HG03439 (cell line): ENCODE measurements at regions not wholly inside any gene's neighbourhood (a gene's known extent, or its start where the extent isn't known, plus 50 kb on each side); places are given as distances from the start of the nearest gene placed in this dataset.

ENCODE experiments used
- ATAC-seq: cut with Tn5 transposase; IDR thresholded peaks from one replicate; pipeline ENCODE4 v1.9.1; 2021; ENCODE audit warnings: mild to moderate bottlenecking, moderate library complexity; ENCODE audit not compliant: unreplicated experiment

GRCh38 chr2:207286106-207286505 is 120.4 kb upstream of the KLF7 start:
- ATAC-seq = peak; percentile 39

GRCh38 chr2:207288628-207289027 is 122.9 kb upstream of the KLF7 start:
- ATAC-seq = peak; percentile 67

- ATAC-seq = no peak
Observed at GRCh38 chr2:207289295-207290018, 123.7 kb upstream of the KLF7 start.

GRCh38 chr2:207290833-207291624 is 125.3 kb upstream of the KLF7 start:
- ATAC-seq = no peak

DNA sequence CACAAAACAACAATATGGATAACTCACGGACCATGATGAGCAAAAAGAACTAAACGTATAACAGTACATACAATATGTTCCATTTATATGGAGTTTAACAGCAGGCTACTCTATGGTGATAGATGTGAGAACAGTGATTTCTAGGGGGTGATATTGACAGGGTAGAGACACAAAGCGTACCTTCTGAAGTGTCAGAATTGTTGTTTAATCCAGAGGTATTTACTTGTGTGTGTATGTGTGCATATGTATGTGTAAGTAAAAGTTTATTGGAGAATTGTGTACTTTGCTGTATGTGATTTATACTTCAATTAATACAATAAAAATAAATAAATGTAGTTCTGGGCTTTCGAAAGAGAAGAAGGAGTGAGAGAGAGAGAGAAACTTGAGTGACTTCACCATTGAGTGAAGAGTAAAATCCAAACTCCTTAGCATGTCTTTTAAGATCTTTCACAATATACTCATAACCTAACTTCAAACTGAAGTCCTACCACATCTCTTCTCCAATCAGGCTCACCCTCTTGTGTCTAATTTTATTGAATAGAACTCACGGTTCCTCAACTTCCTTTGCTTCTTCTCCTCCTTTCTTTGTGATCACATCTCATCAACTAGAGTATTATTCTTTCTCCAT is 126.0 kb upstream of the KLF7 start:
- ATAC-seq = peak; percentile 49

GRCh38 chr2:207296265-207296948 is 130.7 kb upstream of the KLF7 start:
- no peak for ATAC-seq

DNA sequence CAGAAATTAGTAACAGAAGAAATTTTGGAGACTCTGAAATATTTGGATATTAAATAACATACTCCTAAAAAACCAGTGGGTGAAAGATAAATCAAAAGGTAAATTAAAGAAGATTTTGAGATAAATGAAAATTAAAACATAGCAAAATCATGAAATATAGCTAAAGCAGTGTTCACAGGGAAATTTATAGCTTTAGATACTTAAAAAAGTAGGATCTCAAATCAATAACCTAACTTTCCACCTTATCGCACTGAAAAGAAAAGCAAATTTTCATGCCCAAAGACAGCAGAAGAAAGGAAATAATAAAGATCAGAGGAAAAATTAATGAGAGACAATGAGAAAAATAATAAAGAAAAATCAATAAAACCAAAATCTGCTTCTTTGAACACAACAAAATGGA is 135.1 kb upstream of the KLF7 start:
- ATAC-seq = no peak

GRCh38 chr2:207304761-207305160 is 139.0 kb upstream of the KLF7 start:
- ATAC-seq = no peak

DNA sequence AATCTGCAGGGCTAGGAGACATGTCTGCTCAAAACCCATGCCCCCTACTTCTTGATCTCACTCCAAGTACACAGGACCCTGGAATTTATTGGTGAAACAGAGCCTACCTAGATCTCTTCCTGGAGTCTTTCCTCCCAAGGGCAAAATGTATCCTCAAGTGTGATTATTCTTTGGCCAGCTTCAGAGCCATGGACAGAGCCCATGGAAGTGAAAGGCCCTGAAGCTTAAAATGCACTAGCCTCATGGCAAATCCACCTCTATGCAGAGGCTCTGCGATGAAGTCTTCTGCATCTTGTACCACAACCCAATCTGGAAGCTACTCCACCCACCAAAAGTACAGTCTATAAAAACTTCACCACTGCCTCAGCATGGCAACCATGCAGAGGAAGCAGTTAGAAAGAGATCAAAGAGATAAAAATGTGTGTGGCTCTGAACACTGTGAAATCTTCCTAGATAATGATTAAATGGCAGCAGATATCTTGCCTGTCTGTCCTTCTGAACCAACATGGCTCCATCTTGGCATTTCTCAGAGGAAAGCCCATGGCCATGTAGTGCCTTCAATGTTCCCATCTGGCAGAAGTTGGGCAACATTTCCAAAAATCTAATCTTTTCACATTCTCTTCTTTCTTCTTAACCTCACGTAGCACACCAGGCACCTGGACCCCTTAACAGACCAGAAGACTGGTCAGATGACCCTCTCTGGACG is 142.9 kb upstream of the KLF7 start:
- no peak for ATAC-seq

DNA sequence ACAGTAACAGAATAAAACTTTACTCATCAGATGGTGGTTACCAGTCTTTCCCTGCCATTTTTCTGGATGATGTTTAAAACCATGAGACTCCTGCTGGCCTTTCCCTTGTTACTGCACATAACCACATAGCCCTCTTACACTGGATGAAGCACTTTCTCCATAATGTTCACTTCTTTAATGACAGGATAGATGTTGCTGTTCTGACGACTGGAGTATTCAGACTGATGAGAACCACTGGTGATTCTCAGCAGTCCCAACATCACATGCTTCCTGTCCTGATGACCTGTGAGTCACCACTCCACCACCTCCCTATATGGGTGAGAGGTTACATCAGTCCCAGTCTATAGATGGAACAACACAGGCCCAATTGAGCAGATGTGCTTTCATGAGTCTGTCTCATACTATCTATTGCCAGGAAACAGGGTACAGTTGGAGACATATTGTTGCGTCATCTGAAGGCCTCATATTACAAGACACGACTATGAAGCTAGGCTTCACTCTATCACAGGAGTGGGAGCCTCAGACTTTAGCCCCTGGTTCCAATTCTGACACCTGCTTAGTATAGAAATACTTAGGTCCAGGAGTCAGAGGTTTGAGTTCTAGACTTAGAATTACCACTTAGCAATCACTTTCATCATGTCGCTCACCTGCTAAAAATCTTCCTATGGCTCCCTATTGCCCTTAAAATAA is 145.7 kb upstream of the KLF7 start:
- peak; percentile 95 for ATAC-seq

- ATAC-seq = no peak
Observed at GRCh38 chr2:207312006-207312356, 146.2 kb upstream of the KLF7 start.

- ATAC-seq = no peak
Observed at GRCh38 chr2:207313947-207314346, 148.2 kb upstream of the KLF7 start.

DNA sequence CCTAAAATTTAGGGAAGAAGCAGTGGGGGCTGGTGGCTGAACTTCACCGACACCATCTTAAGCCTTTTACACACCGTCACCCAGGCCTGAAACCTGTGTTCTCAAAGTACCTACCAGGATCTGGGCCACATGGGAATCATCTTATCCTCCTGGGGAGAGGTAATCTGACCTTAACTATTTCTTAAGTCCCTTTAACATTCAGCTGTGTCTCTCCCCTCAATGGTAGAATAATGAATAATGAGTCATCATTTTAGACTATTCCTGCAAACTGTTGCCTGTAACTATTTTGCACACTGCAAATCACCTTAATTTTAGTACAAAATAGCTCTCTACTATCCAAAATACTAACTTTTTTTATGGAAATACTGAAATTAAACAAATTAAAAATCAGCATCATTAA is 149.4 kb upstream of the KLF7 start:
- ATAC-seq = no peak

DNA sequence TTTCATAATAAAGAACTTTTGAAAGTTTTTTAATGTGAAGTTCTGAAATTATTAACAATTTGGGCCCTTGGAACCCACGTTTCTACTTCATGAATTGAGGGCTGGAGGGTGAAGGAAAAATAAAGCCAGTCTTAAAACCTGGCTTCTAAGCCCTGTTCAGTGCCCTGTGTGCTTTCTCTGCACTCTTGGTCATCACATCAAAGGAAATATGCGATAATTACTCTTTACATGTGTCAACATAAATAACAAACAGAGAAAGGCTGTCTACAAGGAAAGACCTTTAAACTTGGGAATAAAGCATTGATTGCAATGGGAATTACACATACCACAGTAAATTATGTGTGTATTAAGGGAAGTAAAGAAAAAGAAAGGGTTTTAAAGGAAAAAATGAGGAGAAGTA is 150.7 kb upstream of the KLF7 start:
- ATAC-seq = no peak

DNA sequence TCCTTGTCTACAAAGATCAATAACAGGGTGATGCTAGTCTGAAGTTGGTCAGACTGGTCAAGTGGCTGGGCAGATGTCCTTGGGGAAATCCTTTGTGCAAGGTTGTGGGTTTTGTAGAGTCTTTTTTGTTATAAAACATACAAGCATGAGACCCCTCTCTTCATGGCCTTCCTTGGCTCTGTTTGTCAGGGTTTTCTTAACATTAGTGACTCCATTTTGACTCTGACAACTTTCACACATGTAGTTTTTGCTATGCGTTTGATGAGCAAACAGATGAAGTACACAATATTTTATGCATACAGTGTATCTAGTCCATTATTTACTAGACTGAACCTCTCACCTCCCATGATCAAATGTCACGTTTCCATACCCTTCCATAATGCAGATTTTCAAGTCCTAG is 151.2 kb upstream of the KLF7 start:
- ATAC-seq = no peak

- no peak for ATAC-seq
Observed at GRCh38 chr2:207317378-207317984, 151.7 kb upstream of the KLF7 start.

DNA sequence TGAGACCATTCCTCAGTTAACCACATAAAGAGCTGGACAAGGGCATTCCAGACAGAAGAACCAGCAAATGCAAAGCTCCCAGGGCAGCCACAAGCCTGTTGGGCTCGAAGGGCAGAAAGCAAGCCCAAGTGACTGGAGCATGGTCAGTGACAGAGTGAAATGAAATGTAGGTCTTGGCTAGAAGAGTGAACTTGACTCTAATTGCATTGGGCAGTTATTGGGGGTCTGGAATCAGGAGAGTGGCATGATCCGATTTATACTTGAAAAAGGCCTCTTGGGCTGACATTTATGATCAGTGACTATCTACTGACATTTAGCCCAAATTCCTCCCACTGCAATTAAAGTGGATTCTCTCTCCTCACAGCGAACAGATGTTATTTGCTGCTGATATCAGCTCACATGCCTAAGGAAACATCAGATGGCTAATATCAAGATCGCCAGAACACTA is 152.5 kb upstream of the KLF7 start:
- ATAC-seq = no peak

- ATAC-seq = no peak
Observed at GRCh38 chr2:207319316-207319715, 153.6 kb upstream of the KLF7 start.

GRCh38 chr2:207320381-207321159 is 154.8 kb upstream of the KLF7 start:
- no peak for ATAC-seq
